K562 (cell line): ENCODE measurements at regions not wholly inside any gene's neighbourhood (a gene's known extent, or its start where the extent isn't known, plus 50 kb on each side); places are given as distances from the start of the nearest gene placed in this dataset.

ENCODE experiments used
- ATAC-seq: fragments of 200-7000 bp; cut with Tn5 transposase; 3 replicates; pipeline ENCODE4 v1.9.1; 2020; ENCODE audit warnings: moderate library complexity
- BruUV-seq: library from RNA; stranded (reverse); fragments of 400-500 nt; replicated peaks from 2 replicates; lab custom pipeline; 2021; lab: Mats Ljungman, UMichigan
- CTCF ChIA-PET: fragments of 300-600 bp; formaldehyde crosslinking; extraction: SDS; loops from one replicate; lab custom pipeline; 2021; ENCODE audit warnings: low intra/inter-chr PET ratio; lab: Yijun Ruan, JAX
- POLR2A ChIA-PET: fragments of 300-600, 350-650 bp; sonication (Branson Sonifier 250); formaldehyde crosslinking; extraction: SDS; loops from one replicate; lab custom pipeline; 2021; ENCODE audit warnings: antibody characterized with exemption, inconsistent platforms; lab: Yijun Ruan, JAX
- DNase-seq, 4 experiments: peaks; one replicate each; pipeline versions ENCODE4 v3.0.0 to v3.0.0-alpha.2; 2011 to 2018; ENCODE audit warnings: low spot score in 3 of 4, mixed read lengths in 3 of 4; ENCODE audit errors: extremely low read depth in 1 of 4
- FAIRE-seq: peaks from 2 replicates; lab custom pipeline; 2011; peaks lifted over from hg19 to GRCh38; lab: Jason Lieb, UNC
- H2AFZ ChIP-seq: 2 replicates; pipeline ENCODE4 v1.6.0; 2011; ENCODE audit warnings: low read depth, low read length, control low read depth, inconsistent platforms
- H3K27ac ChIP-seq: fragments of 200-600 bp; 3 replicates; pipeline ENCODE4 v1.8.0; 2011; ENCODE audit warnings: low read depth, mild to moderate bottlenecking, control low read depth, inconsistent platforms, low read length, moderate library complexity, mixed read lengths; ENCODE audit errors: extremely low read depth
- H3K27me3 ChIP-seq, 2 experiments: fragments of 300-600 bp in 1 of 2; 2 replicates in 1 of 2; 3 replicates in 1 of 2; pipeline versions ENCODE4 v1.6.0 to v1.8.0; 2011; ENCODE audit warnings: inconsistent platforms in 2 of 2, low read length in 2 of 2, mild to moderate bottlenecking in 1 of 2, mixed read lengths in 1 of 2, moderate library complexity in 1 of 2; ENCODE audit not compliant: control insufficient read depth in 2 of 2, insufficient read depth in 2 of 2
- H3K36me3 ChIP-seq: fragments of 300-600 bp; 3 replicates; pipeline ENCODE4 v1.8.0; 2011; ENCODE audit warnings: mild to moderate bottlenecking, low read length, inconsistent platforms; ENCODE audit not compliant: control insufficient read depth, insufficient read depth
- H3K4me1 ChIP-seq, 2 experiments: fragments of 200-600 bp in 1 of 2; replicated peaks in 1 of 2; 2 replicates in 1 of 2; 3 replicates in 1 of 2; pipeline versions ENCODE4 v1.5.1 to v1.8.0; 2011; ENCODE audit warnings: inconsistent platforms in 2 of 2, low read length in 2 of 2, mild to moderate bottlenecking in 1 of 2, mixed read lengths in 1 of 2, moderate library complexity in 1 of 2; ENCODE audit not compliant: control insufficient read depth in 2 of 2, insufficient read depth in 2 of 2
- H3K4me2 ChIP-seq: 2 replicates; pipeline ENCODE4 v1.6.1; 2011; ENCODE audit warnings: low read length, control low read depth, inconsistent platforms, mixed read lengths; ENCODE audit not compliant: insufficient read depth
- H3K4me3 ChIP-seq: fragments of 200-600 bp; sonication (generic), shearing (Covaris generic); 2 replicates; pipeline ENCODE4 v1.5.1; 2016; ENCODE audit warnings: control low read depth, inconsistent platforms
- H3K79me2 ChIP-seq: fragments of 200-600 bp; 3 replicates; pipeline ENCODE4 v1.8.0; 2011; ENCODE audit warnings: low read length, inconsistent platforms; ENCODE audit not compliant: control insufficient read depth, insufficient read depth
- H3K9ac ChIP-seq, 2 experiments: 2 replicates each; pipeline versions ENCODE4 v1.6.0 to v1.6.1; 2011; ENCODE audit warnings: low read depth in 2 of 2, low read length in 2 of 2, control low read depth in 1 of 2, inconsistent platforms in 1 of 2, mild to moderate bottlenecking in 1 of 2, mixed read lengths in 1 of 2; ENCODE audit not compliant: insufficient read depth in 1 of 2
- H3K9me1 ChIP-seq: one replicate; pipeline ENCODE4 v1.6.0; 2011; ENCODE audit warnings: inconsistent platforms, mild to moderate bottlenecking, low read length, moderate library complexity; ENCODE audit not compliant: control insufficient read depth, insufficient read depth
- H3K9me3 ChIP-seq: replicated peaks from 2 replicates; pipeline ENCODE4 v1.5.1; 2011; ENCODE audit warnings: low read depth, low read length, inconsistent platforms; ENCODE audit not compliant: control insufficient read depth, insufficient read depth
- H4K20me1 ChIP-seq: replicated peaks from 2 replicates; pipeline ENCODE4 v1.6.1; 2011; ENCODE audit warnings: low read length, inconsistent platforms, mixed read lengths; ENCODE audit not compliant: control insufficient read depth, insufficient read depth
- C11orf30 ChIP-seq: fragments of 450-650 bp; IDR thresholded peaks from 2 replicates; pipeline ENCODE4 v1.6.1; 2016; ENCODE audit warnings: low read depth, mild to moderate bottlenecking
- CBX8 ChIP-seq: fragments of 200-600 bp; sonication (generic); IDR thresholded peaks from 2 replicates; pipeline ENCODE4 v1.6.1; 2012; ENCODE audit warnings: borderline replicate concordance, mixed run types, low read depth, mild to moderate bottlenecking, moderate library complexity, mixed read lengths, low read length, control low read depth, inconsistent platforms; ENCODE audit not compliant: poor library complexity, severe bottlenecking; ENCODE audit errors: extremely low read depth
- FOXM1 ChIP-seq, 2 experiments: fragments of 450-650 bp in 1 of 2; sonication (generic) in 1 of 2; formaldehyde crosslinking in 1 of 2; IDR thresholded peaks; 2 replicates each; pipeline versions ENCODE4 v1.6.1 to v1.9.0; 2017 to 2022; ENCODE audit warnings: low read depth in 2 of 2, mild to moderate bottlenecking in 2 of 2, missing genetic modification reagents in 1 of 2, moderate library complexity in 1 of 2
- MCM5 ChIP-seq: fragments of 450-650 bp; IDR thresholded peaks from 2 replicates; pipeline ENCODE4 v1.6.1; 2016; ENCODE audit warnings: low read depth
- SRSF3 ChIP-seq: fragments of 200-400 bp; formaldehyde crosslinking; IDR thresholded peaks from 2 replicates; pipeline ENCODE4 v1.6.1; 2016; ENCODE audit warnings: mild to moderate bottlenecking, low read length, moderate library complexity; ENCODE audit not compliant: insufficient read depth
- ZNF445 ChIP-seq: fragments of 250-450 bp; sonication (Bioruptor Pico); IDR thresholded peaks from 2 replicates; pipeline ENCODE4 v1.4.0; 2020; ENCODE audit warnings: low read depth, mild to moderate bottlenecking, moderate library complexity
- ZNF668 ChIP-seq: fragments of 250-450 bp; sonication (Bioruptor Pico); IDR thresholded peaks from 2 replicates; pipeline ENCODE4 v1.8.0; 2022; ENCODE audit warnings: mild to moderate bottlenecking, inconsistent platforms
- ZNF764 ChIP-seq: fragments of 250-450 bp; sonication (Bioruptor Pico); IDR thresholded peaks from 2 replicates; pipeline ENCODE4 v1.4.0; 2020; ENCODE audit warnings: low read depth, mild to moderate bottlenecking, moderate library complexity
- WGBS: fragments of 100-300 bp; shearing (Covaris generic); methylation state at CpG from one replicate; pipeline ENCODE4 v1.1.6; 2016; ENCODE audit warnings: low coverage, mixed read lengths; ENCODE audit not compliant: insufficient coverage; ENCODE audit errors: missing lambda C conversion rate; 5-methylcytosine and 5-hydroxymethylcytosine counted together
- in situ Hi-C: fragments of 300-500 bp; cut with MboI; formaldehyde crosslinking; loops from 4 replicates; pipeline ENCODE4 v1.15.0; 2018; ENCODE audit warnings: inconsistent platforms, mixed read lengths
- intact Hi-C: fragments of 100-400 bp; cut with micrococcal nuclease; formaldehyde crosslinking; loops from 2 replicates; pipeline ENCODE4 v1.14.2; 2022
- TF ChIP-seq, protein P1 (sequence below): fragments of 250-450 bp; sonication (Bioruptor Pico); IDR thresholded peaks from 2 replicates; pipeline ENCODE4 v1.4.0; 2020; ENCODE audit warnings: mild to moderate bottlenecking
- TF ChIP-seq, protein P2 (sequence below): fragments of 450-650 bp; conservative IDR thresholded peaks from 2 replicates; pipeline ENCODE4 v1.6.1; 2016; ENCODE audit warnings: missing genetic modification characterization, low read depth, mild to moderate bottlenecking, control low read depth, missing compliant biosample characterization
- TF ChIP-seq, protein P3 (sequence below): IDR thresholded peaks from 3 replicates; pipeline ENCODE4 v1.6.1; 2011; ENCODE audit warnings: borderline replicate concordance, mild to moderate bottlenecking, moderate library complexity; ENCODE audit not compliant: insufficient read length; ENCODE audit errors: extremely low read depth

GRCh38 chrX:63508668-63509067, 157.5 kb upstream of the SPIN4 start:
- H3K4me3 ChIP-seq: no peak overlapping the region
- H3K79me2 ChIP-seq: no peaks in the 10 kb centered on the region
- H2AFZ ChIP-seq: no peak overlapping the region
- TF ChIP-seq, protein P1, sequence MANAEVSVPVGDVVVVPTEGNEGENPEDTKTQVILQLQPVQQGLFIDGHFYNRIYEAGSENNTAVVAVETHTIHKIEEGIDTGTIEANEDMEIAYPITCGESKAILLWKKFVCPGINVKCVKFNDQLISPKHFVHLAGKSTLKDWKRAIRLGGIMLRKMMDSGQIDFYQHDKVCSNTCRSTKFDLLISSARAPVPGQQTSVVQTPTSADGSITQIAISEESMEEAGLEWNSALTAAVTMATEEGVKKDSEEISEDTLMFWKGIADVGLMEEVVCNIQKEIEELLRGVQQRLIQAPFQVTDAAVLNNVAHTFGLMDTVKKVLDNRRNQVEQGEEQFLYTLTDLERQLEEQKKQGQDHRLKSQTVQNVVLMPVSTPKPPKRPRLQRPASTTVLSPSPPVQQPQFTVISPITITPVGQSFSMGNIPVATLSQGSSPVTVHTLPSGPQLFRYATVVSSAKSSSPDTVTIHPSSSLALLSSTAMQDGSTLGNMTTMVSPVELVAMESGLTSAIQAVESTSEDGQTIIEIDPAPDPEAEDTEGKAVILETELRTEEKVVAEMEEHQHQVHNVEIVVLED: no peak
- no peak for TF ChIP-seq ZNF445
- TF ChIP-seq, protein P2, sequence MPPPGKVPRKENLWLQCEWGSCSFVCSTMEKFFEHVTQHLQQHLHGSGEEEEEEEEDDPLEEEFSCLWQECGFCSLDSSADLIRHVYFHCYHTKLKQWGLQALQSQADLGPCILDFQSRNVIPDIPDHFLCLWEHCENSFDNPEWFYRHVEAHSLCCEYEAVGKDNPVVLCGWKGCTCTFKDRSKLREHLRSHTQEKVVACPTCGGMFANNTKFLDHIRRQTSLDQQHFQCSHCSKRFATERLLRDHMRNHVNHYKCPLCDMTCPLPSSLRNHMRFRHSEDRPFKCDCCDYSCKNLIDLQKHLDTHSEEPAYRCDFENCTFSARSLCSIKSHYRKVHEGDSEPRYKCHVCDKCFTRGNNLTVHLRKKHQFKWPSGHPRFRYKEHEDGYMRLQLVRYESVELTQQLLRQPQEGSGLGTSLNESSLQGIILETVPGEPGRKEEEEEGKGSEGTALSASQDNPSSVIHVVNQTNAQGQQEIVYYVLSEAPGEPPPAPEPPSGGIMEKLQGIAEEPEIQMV (tag): no peak
- no peak for TF ChIP-seq C11orf30
- TF ChIP-seq FOXM1 (IDR thresholded peaks at IDR 0.05; ENCODE audit: low read depth): no peak
- TF ChIP-seq FOXM1 (CRISPR knock-in tag; IDR thresholded peaks at IDR 0.05; ENCODE audit: low read depth): no peak
- TF ChIP-seq, protein P3, sequence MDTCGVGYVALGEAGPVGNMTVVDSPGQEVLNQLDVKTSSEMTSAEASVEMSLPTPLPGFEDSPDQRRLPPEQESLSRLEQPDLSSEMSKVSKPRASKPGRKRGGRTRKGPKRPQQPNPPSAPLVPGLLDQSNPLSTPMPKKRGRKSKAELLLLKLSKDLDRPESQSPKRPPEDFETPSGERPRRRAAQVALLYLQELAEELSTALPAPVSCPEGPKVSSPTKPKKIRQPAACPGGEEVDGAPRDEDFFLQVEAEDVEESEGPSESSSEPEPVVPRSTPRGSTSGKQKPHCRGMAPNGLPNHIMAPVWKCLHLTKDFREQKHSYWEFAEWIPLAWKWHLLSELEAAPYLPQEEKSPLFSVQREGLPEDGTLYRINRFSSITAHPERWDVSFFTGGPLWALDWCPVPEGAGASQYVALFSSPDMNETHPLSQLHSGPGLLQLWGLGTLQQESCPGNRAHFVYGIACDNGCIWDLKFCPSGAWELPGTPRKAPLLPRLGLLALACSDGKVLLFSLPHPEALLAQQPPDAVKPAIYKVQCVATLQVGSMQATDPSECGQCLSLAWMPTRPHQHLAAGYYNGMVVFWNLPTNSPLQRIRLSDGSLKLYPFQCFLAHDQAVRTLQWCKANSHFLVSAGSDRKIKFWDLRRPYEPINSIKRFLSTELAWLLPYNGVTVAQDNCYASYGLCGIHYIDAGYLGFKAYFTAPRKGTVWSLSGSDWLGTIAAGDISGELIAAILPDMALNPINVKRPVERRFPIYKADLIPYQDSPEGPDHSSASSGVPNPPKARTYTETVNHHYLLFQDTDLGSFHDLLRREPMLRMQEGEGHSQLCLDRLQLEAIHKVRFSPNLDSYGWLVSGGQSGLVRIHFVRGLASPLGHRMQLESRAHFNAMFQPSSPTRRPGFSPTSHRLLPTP: no peak
- no peak for TF ChIP-seq CBX8
- TF ChIP-seq MCM5: no peak
- no peak for TF ChIP-seq SRSF3
- TF ChIP-seq ZNF668: no peak
- TF ChIP-seq ZNF764 (CRISPR knock-in tag): no peak
- H3K36me3 ChIP-seq: no peaks in the 10 kb centered on the region
- POLR2A ChIA-PET: no interaction called here
- in situ Hi-C loops (no loop called here), intact Hi-C loops (loop anchor here (10.0 kb wide), 1 partner anchor 74 kb away; no protein-coding TSS in a partner anchor)
- H3K27ac ChIP-seq: no peak overlapping the region
- 44% methylated on average over 5 of the region's 5 CpGs for WGBS
- no peak for DNase-seq
- CTCF ChIA-PET: no interaction called here
- H3K9ac ChIP-seq: no peak overlapping the region
- no peaks in the 10 kb centered on the region for H4K20me1 ChIP-seq
- ATAC-seq: no peak
- no peaks in the 10 kb centered on the region for H3K4me1 ChIP-seq
- H3K27me3 ChIP-seq: no peaks in the 10 kb centered on the region
- BruUV-seq: no TSS peak
- no peak for FAIRE-seq
- no peak overlapping the region for H3K4me2 ChIP-seq
- no peaks in the 10 kb centered on the region for H3K9me1 ChIP-seq
- H3K9me3 ChIP-seq: no peaks in the 10 kb centered on the region
